Endothelial cell (in vitro differentiated cells): ENCODE measurements at regions not wholly inside any gene's neighbourhood (a gene's known extent, or its start where the extent isn't known, plus 50 kb on each side); places are given as distances from the start of the nearest gene placed in this dataset.

Experiments used
- DNase-seq: peaks from one replicate; pipeline ENCODE4 v3.0.0; 2021; ENCODE audit warnings: low spot score
- H3K27ac Mint-ChIP-seq: one replicate; pipeline ENCODE4 v1.8.0; 2021; ENCODE audit warnings: mixed read lengths, inconsistent platforms; ENCODE audit not compliant: unreplicated experiment
- H3K27me3 Mint-ChIP-seq: one replicate; pipeline ENCODE4 v1.8.0; 2021; ENCODE audit warnings: mild to moderate bottlenecking, moderate library complexity, mixed read lengths, inconsistent platforms; ENCODE audit not compliant: unreplicated experiment
- H3K36me3 Mint-ChIP-seq: one replicate; pipeline ENCODE4 v1.8.0; 2021; ENCODE audit warnings: mild to moderate bottlenecking, low read depth, mixed read lengths, inconsistent platforms; ENCODE audit not compliant: unreplicated experiment
- H3K4me1 Mint-ChIP-seq: one replicate; pipeline ENCODE4 v1.8.0; 2021; ENCODE audit warnings: mild to moderate bottlenecking, mixed read lengths, inconsistent platforms; ENCODE audit not compliant: unreplicated experiment
- H3K4me3 Mint-ChIP-seq: one replicate; pipeline ENCODE4 v1.8.0; 2021; ENCODE audit warnings: mild to moderate bottlenecking, mixed read lengths, inconsistent platforms; ENCODE audit not compliant: unreplicated experiment
- H3K9me3 Mint-ChIP-seq: one replicate; pipeline ENCODE4 v1.8.0; 2021; ENCODE audit warnings: mixed read lengths, inconsistent platforms; ENCODE audit not compliant: unreplicated experiment
- CTCF ChIP-seq: fragments of 200-600 bp; sonication (generic); IDR thresholded peaks from one replicate; pipeline ENCODE4 v1.5.0; 2021; ENCODE audit warnings: antibody characterized with exemption; ENCODE audit not compliant: unreplicated experiment

- H3K9me3 Mint-ChIP-seq: no peaks in the 10 kb centered on the region
- H3K4me1 Mint-ChIP-seq: peaks cover 9% of the 10 kb centered on the region
- peak; percentile 98 for TF ChIP-seq CTCF
Observed at GRCh38 chr3:161423911-161424522, 52.7 kb upstream of the SPTSSB start.

DNA sequence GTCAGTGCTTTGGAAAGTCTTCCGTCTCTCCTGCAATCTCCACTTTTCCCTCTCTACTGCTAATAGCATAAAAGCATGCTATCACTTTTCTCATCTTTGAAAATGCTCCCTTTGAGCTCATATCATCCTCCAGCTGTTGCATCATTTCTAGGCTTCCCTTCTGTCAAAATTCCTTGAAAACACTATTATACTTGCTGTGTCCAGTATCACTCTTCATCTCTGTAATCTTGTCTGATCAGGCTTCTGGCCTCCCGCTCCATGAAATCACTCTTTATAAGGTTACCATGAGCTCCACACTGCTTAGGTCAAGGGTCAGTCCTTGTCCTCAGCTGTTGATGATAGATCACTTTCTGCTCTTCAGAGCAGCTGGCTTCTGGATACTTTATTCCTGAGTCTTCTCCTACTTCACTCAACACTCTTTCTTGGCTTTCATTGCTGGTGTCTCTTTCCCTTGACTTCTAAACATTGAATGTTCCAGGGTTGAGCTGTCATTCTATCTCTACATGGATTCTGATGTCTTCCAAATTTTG, 50.9 kb upstream of the SPTSSB start:
- DNase-seq: no peak
- Mint-ChIP-seq H3K27me3 (no peaks in the 10 kb centered on the region), H3K9me3 (no peaks in the 10 kb centered on the region), H3K27ac (no peak overlapping the region), H3K4me3 (no peak overlapping the region), H3K36me3 (no peaks in the 10 kb centered on the region), H3K4me1 (peaks cover 9% of the 10 kb centered on the region)
- TF ChIP-seq CTCF: no peak

More at GRCh38 chr3:161423911-161424522, 52.7 kb upstream of the SPTSSB start:
- H3K36me3 Mint-ChIP-seq: no peaks in the 10 kb centered on the region
- H3K27ac Mint-ChIP-seq: no peak overlapping the region
- DNase-seq: no peak
- no peaks in the 10 kb centered on the region for H3K27me3 Mint-ChIP-seq
- H3K4me3 Mint-ChIP-seq: no peak overlapping the region
